MM.1S (cell line): ENCODE measurements at regions not wholly inside any gene's neighbourhood (a gene's known extent, or its start where the extent isn't known, plus 50 kb on each side); places are given as distances from the start of the nearest gene placed in this dataset.

ENCODE experiments used
- DNase-seq: peaks from one replicate; pipeline ENCODE4 v3.0.0-alpha.2; 2015
- H2AFZ ChIP-seq: fragments of 300-600 bp; sonication (generic); 2 replicates; pipeline ENCODE4 v1.6.0; 2016; ENCODE audit warnings: antibody characterized with exemption, low read length
- H3F3A ChIP-seq: fragments of 300-600 bp; sonication (generic); 2 replicates; pipeline ENCODE4 v1.6.1; 2016; ENCODE audit warnings: mild to moderate bottlenecking, antibody characterized with exemption, low read length, moderate library complexity, mixed read lengths; ENCODE audit not compliant: insufficient read depth
- H3K27ac ChIP-seq: fragments of 300-600 bp; sonication (generic); 2 replicates; pipeline ENCODE4 v1.5.1; 2016; ENCODE audit warnings: mild to moderate bottlenecking, low read length
- H3K27me3 ChIP-seq: fragments of 300-600 bp; sonication (generic); replicated peaks from 2 replicates; pipeline ENCODE4 v1.6.0; 2016; ENCODE audit warnings: low read length; ENCODE audit not compliant: insufficient read depth
- H3K36me3 ChIP-seq: fragments of 300-600 bp; sonication (generic); replicated peaks from 2 replicates; pipeline ENCODE4 v1.6.1; 2016; ENCODE audit warnings: mild to moderate bottlenecking, low read length, mixed read lengths; ENCODE audit not compliant: insufficient read depth
- H3K4me1 ChIP-seq: fragments of 300-600 bp; sonication (generic); 2 replicates; pipeline ENCODE4 v1.6.1; 2016; ENCODE audit warnings: low read length, mixed read lengths
- H3K4me2 ChIP-seq: fragments of 300-600 bp; sonication (generic); 2 replicates; pipeline ENCODE4 v1.6.0; 2016; ENCODE audit warnings: low read depth, low read length
- H3K4me3 ChIP-seq: fragments of 300-600 bp; sonication (generic); 2 replicates; pipeline ENCODE4 v1.5.1; 2016; ENCODE audit warnings: low read length, mixed read lengths
- H3K79me2 ChIP-seq: fragments of 300-600 bp; sonication (generic); 2 replicates; pipeline ENCODE4 v1.6.1; 2016; ENCODE audit warnings: mixed run types, low read length, mixed read lengths
- H3K9ac ChIP-seq: fragments of 300-600 bp; sonication (generic); 2 replicates; pipeline ENCODE4 v1.6.1; 2016; ENCODE audit warnings: low read length, mixed read lengths
- H3K9me2 ChIP-seq: fragments of 300-600 bp; sonication (generic); replicated peaks from 2 replicates; pipeline ENCODE4 v1.6.1; 2016; ENCODE audit warnings: mild to moderate bottlenecking, low read length, mixed read lengths; ENCODE audit not compliant: insufficient read depth
- H3K9me3 ChIP-seq: fragments of 300-600 bp; sonication (generic); replicated peaks from 2 replicates; pipeline ENCODE4 v1.6.1; 2016; ENCODE audit warnings: mild to moderate bottlenecking, low read length, mixed read lengths; ENCODE audit not compliant: insufficient read depth
- H4K20me1 ChIP-seq: fragments of 300-600 bp; sonication (generic); 2 replicates; pipeline ENCODE4 v1.6.1; 2016; ENCODE audit warnings: mild to moderate bottlenecking, low read length, moderate library complexity, mixed read lengths; ENCODE audit not compliant: insufficient read depth
- CTCF ChIP-seq: fragments of 300-600 bp; sonication (generic); IDR thresholded peaks from 2 replicates; pipeline ENCODE4 v1.5.1; 2016; ENCODE audit warnings: antibody characterized with exemption, low read length, mixed read lengths
- EZH2 ChIP-seq: fragments of 300-600 bp; sonication (generic); optimal IDR thresholded peaks from 2 replicates; pipeline ENCODE3; 2017; ENCODE audit warnings: low read depth, mild to moderate bottlenecking, antibody characterized with exemption, low read length, mixed read lengths
- EZH2phosphoT487 ChIP-seq: fragments of 300-600 bp; sonication (generic); IDR thresholded peaks from 2 replicates; pipeline ENCODE4 v1.6.1; 2018; ENCODE audit warnings: antibody characterized with exemption, low read length

GRCh38 chrX:78513971-78514738, 145.0 kb downstream of the RTL3 start:
- H3K4me2 ChIP-seq = peak overlapping the region; percentile 27; the same call in 1 of the 2 replicates
- no peaks in the 10 kb centered on the region for H3K36me3 ChIP-seq
- no peaks in the 10 kb centered on the region for H4K20me1 ChIP-seq
- peaks cover 40% of the 10 kb centered on the region for H3K4me1 ChIP-seq
- H3K9me2 ChIP-seq = no peaks in the 10 kb centered on the region
- H3K4me3 ChIP-seq = no peak overlapping the region
- no peaks in the 10 kb centered on the region for H3K27me3 ChIP-seq
- H3K9ac ChIP-seq = no peak overlapping the region
- TF ChIP-seq EZH2phosphoT487 (no peak), CTCF (no peak), EZH2 (no peak)
- H3F3A ChIP-seq = peaks cover 6% of the 10 kb centered on the region
- H3K9me3 ChIP-seq = no peaks in the 10 kb centered on the region; the same call in 1 of the 2 replicates
- peak overlapping the region; percentile 39; the same call in 1 of the 2 replicates for H2AFZ ChIP-seq
- no peak for DNase-seq
- peak overlapping the region; percentile 53; the same call in 1 of the 2 replicates for H3K27ac ChIP-seq
- H3K79me2 ChIP-seq = no peaks in the 10 kb centered on the region

GRCh38 chrX:78506248-78506647, 152.9 kb downstream of the RTL3 start:
- Histone ChIP-seq H3K79me2 (no peaks in the 10 kb centered on the region), H3K4me2 (no peak overlapping the region), H4K20me1 (no peaks in the 10 kb centered on the region)

GRCh38 chrX:78496483-78496882, 162.6 kb downstream of the RTL3 start:
- no peak for DNase-seq
- Histone ChIP-seq H3K79me2 (no peaks in the 10 kb centered on the region), H4K20me1 (no peaks in the 10 kb centered on the region), H3K4me2 (no peak overlapping the region), H3K9ac (no peak overlapping the region), H3F3A (no peaks in the 10 kb centered on the region), H3K27me3 (no peaks in the 10 kb centered on the region), H3K9me2 (no peaks in the 10 kb centered on the region), H3K4me1 (peaks cover 18% of the 10 kb centered on the region), H3K27ac (no peak overlapping the region), H2AFZ (no peak overlapping the region), H3K36me3 (no peaks in the 10 kb centered on the region), H3K4me3 (no peak overlapping the region), H3K9me3 (no peaks in the 10 kb centered on the region)
- TF ChIP-seq EZH2 = no peak
- no peak for TF ChIP-seq CTCF

More at GRCh38 chrX:78506248-78506647, 152.9 kb downstream of the RTL3 start:
- no peaks in the 10 kb centered on the region for H3F3A ChIP-seq
- H3K9me2 ChIP-seq = no peaks in the 10 kb centered on the region
- H3K9me3 ChIP-seq = no peaks in the 10 kb centered on the region
- H3K27me3 ChIP-seq = no peaks in the 10 kb centered on the region
- no peak overlapping the region for H2AFZ ChIP-seq
- no peak overlapping the region for H3K9ac ChIP-seq
- H3K4me1 ChIP-seq = peaks cover 12% of the 10 kb centered on the region
- no peaks in the 10 kb centered on the region for H3K36me3 ChIP-seq
- no peak for DNase-seq
- H3K27ac ChIP-seq = no peak overlapping the region
- H3K4me3 ChIP-seq = no peak overlapping the region
- TF ChIP-seq EZH2phosphoT487 (no peak), CTCF (no peak)
